Hippocampal formation (tissue), 2 donors: ENCODE measurements at regions not wholly inside any gene's neighbourhood (a gene's known extent, or its start where the extent isn't known, plus 50 kb on each side); places are given as distances from the start of the nearest gene placed in this dataset.

Experiments used
- DNase-seq, 2 donors: peaks; one replicate each; lab custom pipeline; 2025; lab: John Stamatoyannopoulos, UW

DNA sequence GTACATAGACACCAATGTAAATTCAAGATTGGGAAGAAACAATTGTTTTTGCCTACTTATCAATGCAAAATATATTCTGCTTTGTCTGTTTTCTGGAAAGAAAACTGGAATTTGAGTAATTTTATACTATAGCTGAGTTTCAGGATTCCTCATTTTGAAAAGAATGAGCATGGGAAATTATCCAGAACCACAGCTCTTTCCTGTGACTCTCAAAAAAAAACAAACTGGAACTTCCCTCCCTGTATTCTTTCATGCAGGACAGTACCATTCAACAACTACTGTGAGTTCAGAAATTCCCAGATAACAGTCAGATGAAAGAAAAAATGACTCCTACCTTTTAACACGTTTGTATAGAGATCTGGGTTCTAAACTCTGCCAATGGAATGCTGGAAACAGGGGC is 372.4 kb downstream of the TGFB2 start:
- no peak for DNase-seq

DNA sequence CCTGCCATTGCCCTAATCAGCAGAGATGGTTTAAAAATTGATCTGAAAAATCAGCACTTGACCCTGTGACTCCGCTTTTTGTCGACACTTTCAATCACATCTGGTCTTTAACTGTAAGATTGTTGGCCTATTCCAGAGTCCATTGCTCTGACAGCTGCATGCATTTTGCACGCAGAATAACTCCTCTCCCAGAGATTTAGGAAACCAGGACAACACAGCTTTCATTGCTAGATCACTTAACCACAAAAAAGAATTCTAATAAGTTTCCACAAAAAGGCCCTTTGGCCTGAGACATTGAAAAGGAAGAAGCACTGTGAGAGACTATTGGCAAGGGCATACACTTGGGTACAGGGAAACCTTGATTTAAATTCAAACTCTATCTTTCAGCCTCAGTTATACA is 373.1 kb downstream of the TGFB2 start:
- no peak for DNase-seq

DNA sequence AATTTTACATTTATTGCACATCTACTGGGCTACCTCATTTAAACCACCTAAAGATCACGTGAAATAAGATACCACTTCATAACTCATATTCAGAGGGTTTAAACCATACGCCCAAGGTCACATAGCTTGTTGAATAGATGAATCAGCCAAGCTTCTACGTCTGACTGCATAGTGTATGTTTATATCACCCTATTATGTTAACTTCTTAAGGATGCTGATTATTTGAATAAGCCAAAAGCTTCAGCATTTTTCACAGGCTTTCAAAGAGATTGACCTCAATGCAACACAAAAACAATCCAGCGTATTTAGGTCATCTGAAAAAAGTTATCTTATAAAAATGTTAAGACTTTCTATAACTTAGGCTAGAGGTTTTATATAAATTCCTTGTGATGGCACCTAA is 373.8 kb downstream of the TGFB2 start:
- no peak for DNase-seq

DNA sequence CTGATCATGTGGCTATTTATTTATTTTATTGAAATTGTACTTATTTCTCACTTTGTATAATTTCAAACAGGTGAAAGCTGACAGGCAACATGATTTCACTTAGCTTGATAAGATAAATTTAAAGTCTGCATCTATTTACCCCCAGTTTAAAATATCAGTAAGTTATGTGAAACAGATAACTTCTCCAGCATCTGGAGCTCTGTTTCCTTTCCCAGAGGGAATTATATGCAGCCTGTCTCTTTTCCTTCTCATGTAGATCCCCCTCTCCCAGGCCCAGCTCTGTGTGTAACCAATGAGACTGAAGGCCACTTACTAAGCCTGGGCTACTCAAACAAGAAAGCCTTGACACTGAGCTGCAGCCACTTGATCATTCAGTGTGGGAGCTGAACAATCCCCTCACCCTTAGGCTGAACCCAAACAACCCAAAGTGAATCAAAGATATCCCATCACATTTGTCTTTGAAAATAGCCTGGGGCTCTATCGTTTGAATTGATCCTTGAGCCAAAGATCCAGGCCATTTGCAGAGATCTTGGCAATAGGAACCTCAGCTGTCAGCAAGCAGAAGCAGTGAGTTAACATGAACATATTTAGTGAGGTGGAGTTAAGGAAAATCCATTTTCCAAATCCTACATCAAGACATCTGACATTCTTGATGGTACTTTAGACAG is 383.9 kb downstream of the TGFB2 start:
- DNase-seq, result no peak

DNA sequence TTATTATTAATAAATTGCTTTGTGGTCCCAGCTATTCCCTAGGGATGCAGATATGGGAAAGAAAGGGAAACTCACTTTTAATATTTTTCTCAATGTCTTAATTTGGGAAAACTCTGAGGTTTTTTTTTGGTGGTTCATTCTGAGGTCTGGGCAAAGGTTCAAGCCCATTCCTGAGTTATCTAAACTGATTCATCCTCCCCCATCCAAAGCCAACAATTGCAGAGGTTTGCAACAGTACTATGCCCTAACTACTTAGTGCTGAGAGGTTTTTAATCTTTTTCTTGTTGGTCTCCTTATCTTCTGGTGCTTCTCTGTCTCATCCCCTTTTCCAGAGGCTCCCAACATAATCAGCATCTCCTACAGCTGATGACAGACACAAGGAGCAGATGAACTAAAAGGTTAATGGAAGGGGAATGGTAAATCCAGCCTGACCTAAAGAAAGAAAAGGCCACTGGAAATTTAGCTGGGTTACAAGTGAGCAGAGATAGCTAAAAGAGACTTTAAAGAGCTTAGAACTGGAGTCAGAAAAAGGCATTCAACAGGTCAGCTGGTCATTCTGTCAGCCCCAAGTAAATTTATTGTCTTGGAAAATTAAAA is 390.4 kb downstream of the TGFB2 start:
- DNase-seq, result no peak

DNA sequence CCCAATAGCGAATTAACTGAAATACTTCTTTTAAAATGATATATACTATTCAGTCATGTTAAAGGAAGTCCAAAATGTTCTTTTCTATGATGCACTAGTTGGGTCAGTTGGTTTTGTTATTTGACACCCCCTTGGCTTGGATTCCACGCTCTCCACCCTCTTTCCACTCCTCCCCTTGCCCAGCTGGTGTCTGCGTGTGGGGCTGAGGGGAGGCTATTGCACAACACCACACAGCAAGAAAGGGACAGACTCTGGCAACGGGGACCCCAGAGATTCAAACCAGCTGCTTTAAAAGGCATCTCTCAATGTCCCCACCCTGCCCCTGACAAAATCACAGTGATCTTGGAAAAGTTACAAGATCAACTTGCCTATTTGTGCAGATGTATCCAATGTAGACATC is 394.3 kb downstream of the TGFB2 start:
- DNase-seq, result no peak

DNA sequence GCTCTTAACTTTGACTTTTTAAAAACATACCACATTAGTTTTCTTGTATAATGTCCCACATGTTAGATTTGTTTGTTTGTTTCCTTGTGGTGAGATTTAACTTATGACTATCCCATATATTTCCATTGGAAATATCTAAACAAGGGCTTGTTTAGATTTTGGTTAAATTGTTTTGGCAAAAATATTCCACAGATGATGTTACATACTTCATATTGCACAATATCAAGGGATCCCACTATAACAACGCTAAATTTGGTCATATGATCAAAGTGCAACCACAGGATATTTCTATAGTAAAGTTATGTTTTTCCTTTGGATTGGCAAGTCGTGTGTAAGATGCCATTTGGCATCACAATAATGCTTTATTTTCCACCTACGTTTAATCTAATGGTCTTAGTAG is 396.7 kb downstream of the TGFB2 start:
- DNase-seq, result no peak

DNA sequence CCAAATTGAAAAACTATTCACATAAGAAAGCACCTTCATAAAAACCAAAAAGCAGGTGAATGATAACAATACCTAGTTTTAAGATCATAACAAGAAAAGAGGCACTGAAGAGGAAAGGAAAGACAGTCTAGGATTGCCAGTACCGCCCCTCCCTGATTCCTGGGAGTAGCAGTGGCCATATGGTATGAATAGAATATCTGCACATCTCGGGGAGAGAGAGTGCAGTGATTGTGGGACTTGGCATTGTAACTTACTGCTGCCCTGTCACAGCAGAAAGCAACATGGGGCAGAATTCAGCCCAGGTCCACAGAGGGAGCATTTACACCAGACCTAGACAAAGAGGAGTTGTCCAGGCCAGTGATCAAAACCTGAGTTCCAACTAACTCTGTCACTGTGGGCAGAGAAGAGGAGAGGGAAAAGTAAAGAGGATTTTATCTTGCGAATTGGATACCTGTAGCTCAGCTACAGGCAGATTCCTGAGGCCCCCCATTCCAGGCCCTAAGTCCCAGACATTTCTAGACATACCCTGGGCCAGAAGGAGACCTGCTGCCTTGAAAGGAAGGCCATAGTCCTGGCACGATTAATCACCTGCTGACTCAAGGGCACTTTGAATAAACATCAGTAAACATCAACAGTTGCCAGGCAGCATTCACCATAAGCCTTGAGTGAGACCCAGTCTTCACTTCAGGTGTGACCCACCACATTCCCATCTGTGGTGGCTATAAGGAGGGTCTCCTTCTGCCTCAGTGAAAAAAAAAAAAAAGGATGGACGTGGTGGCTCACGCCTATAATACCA is 397.5 kb downstream of the TGFB2 start:
- no peak for DNase-seq

DNA sequence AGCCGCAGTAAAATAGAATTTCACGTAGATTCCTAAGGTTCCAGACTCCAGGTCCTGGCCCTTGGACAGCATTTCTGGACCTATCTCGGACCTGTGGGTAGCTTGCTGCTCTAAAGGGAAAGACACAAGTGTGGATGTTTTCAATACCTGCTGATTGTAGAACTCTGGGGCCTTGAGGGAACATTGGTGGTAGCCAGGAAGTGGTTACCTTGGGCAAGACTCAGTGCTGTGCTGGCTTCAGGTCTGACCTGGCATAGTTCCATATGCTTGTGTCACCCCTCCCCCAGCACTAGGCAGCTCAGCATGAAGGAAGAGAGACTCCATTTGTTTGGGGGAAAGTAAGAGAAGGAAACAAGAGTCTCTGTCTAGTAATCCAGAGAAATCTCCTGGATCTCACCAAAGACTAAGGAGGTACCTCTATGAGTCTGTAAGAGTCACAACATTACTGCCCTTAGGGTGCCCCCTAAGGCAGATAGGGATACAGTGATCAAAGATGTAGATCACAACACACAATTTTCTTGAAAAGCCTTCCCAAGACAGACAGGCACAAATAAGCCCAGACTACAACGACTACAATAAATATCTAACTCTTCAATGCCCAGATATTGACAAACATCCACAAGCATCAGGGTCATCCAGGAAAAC is 398.8 kb downstream of the TGFB2 start:
- DNase-seq, result no peak

DNA sequence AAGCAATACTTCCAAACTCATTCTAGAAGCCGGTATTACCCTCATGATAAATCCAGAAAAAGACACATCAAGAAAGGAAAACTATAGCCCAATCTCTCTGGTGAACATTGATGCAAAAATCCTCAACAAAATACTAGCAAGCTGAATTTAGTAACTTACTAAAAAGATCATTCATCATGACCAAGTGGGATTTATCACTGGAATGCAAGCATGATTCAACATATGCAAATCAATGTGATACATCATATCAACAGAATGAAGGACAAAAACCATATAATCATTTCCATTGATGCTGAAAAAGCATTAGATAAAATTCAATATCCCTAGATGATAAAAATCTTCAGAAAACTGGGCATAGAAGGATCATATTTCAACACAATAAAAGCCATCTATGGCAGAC is 402.9 kb downstream of the TGFB2 start:
- no peak for DNase-seq

DNA sequence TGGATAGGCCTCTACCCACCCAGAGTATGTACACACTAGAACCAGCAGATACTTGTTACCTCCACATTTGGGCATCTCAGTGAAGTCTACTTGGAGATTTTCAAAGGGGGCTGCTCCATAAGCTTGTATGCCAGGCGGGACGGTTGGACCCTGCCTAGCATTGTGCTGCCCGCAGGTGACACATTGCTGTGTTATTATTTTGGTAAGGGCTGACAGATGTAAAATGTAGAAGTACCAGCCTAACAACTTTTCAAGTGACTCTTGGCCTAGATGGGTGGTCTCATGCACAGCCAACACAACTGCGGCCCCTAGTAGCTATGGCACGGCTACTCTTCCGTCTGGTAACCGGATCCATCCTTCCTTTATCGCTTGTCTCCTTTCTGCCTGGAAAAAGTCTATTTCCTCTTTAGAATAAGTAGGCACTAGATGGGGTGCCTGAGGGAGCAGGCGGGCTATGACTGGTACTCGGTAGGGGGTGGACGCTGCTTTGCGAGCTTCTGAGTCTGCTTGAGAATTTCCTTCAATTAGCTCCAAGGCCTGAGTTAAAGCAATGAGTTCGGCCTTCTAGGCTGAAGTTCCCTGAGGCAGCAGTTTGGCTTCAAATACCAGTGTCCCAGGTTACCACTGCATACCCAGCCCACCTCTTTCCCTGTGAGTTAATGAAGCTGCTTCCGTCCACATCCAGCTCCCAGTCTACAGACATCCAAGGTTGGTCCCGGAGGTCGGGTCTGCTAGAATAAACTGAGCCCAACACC is 405.3 kb downstream of the TGFB2 start:
- DNase-seq, result no peak

DNA sequence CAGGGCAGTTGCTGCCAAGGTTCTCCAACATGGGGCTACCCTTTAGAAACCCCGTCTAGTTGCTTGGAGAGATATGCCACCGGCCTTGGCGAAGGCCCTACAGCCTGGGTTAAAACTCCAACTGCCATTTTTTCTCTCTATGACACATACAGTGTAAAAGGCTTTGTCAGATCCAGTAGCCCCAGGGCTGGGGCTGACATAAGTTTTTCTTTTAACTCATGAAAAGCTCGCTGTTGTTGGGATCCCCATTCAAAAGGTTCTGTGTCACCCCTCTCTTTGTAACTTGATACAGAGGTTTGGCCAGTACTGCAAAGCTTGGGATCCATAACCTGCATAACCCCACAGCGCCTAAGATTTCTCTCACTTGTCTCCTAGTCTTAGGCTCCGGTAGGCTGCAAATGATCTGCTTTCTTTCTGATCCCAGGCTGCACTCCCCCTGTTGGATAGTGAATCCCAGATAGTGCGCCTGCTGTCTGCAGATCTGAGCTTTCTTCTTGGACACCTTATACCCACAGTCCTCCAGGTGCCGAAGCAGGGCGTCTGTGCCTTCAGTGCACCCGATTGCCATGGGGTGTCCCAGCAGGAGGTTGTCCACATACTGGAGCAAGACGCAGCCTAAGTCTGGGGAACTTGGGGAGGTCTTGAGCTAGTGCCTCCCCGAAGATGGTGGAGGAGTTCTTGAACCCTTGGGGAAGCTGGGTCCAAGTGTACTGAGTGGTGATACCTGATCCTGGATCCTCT is 406.2 kb downstream of the TGFB2 start:
- DNase-seq, result no peak

DNA sequence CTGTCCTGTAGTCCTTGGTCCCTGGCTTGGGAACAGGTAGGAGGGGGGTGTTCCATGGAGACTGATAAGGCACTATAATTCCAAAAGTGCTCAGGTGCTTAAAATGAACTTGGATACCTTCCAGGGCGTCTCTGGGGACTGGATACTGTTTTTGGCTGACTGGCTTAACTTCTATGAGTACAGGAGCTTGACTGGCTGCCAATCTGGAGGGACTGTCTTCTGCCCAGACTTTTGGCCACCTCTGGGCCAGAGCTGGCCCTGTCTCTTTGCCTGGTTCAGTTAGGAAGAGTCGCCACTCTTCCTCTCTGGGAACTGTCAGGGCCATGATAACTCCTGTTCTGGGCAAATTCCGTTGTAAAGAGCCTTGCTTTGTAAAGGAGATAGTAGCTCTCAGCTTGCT is 407.0 kb downstream of the TGFB2 start:
- DNase-seq, result no peak

DNA sequence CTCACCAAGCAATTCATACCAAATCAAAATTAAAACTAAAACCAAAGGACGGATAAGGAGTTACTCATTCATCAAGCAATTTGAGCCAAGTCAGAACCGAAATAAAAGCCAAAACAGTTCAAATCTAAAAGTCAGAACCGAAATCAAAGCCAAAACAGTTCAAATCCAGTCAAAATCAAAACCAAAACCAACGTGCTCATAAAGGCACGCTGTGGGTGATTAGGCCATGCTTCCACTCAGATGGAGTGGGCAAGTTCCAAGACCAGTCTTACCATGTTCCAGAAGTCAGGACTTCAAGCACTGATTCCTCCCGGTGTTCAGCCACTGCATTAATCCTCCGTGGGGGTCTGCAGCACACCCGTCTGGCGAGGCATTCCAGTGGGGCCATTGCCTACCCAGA is 409.3 kb downstream of the TGFB2 start:
- DNase-seq, result no peak

DNA sequence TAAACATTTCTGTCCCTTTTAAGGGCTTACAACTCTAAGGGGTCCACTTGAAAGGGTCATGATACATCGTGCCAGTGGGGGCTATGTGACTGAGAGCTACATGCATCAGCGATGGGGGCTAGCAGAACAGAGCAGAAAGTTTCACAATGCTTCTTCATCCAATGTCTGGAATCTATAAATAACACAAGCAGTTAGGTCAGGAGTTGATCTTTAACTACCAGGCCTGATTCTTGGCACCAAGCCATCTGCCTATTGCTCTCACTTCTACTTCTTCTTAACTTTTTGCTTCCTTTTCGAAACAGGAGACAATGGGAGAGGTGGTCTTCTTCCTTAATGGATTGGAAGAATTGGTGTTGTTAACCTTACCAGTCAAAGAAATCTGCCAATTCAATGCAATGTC is 410.0 kb downstream of the TGFB2 start:
- DNase-seq, result no peak

DNA sequence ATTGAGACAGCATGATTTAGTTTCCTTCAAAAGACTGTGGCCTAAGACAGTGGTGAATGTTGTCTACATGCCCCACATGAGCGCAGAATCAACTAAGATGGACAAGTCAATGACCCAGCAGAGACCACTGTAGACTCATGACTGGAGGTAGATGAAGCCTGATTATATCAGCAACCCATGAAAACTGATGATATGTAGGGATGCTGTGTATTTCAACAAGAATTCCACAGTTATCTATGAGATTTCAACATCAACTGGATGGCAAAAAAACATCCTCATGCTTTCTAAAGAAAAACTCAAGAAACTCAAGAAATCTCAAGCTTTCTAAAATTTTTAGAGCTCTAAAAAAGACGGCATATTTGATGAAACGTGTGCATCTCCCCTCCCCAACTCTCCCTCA is 413.9 kb upstream of the LYPLAL1 start:
- no peak for DNase-seq

DNA sequence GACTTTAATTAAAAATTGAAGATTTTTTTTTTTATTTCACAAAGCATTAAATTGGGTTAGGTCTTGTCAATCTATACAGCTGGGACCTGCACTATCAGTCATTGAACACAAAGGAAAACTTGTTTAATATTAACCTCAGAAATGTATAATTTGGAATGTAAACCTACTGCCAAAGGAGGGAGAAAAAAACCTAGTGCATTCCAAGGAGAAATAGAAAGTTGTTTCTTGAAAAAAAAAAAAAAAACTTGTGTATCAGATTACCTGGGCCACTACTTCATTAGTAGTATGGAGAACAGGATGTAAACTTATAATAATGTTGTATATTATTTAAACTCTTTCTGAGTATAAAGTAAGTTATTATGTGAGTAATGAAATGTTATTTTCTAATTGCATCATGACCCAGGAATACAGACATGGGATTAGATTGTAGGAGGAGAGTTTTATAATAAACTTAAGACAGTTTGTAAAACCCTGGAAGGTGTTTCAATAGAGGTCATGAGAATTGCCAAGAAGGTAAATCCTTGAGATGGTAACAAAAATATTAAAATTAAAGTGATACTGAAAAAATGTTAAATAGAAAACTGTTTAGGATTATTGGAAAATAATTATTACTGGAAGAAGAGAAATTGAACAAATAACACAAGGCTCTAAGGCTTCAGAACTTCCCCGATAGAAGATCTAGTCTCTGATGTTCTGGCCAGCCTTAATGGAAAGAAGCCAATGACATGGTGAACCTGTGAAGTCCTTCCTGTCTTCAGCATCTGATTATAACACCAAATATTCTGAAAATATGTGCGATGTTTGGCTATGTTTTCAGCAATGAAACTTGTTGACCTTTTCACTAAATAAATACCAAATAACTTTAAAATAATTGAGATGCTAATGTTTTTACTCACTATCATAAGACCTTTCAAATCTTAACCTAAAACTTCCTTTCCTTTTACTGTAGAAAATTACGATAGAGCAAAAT is 412.8 kb upstream of the LYPLAL1 start:
- DNase-seq, result no peak

DNA sequence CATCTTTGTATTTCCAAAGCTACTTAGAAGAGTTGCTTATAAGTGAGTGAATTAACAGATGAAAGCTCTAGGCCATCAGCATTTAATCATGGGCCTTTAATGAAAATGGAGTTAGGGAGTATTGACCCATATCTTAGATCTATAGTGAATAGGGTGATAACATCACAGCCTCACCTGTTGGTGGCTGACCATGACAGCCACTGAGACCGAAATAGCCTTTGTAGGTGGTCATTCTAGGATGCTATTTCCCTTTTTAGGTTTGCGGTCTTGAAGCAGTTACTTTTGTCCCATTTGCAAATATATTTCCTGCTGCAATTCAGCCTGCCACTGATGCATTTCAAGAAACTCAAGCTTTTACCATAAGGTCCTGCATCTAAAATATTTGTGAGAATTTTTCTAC is 410.1 kb upstream of the LYPLAL1 start:
- no peak for DNase-seq

DNA sequence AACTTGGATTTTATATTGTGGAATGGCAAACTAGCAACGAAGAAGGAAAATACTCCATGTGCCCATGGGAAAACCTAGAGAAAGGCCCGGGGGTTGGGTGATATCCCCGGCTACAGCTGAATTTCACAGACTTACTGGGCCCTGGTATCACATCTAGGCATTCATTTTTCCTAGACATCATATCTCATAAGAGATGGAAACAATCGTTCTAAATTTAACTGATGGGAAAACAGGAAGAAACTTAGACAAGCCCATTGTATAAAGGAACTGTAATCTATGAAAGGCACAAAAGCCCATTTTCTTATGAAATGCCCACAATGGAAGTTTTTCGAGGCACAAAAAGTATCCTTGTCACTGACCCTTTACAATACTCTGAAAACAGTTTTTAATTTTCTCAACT is 407.9 kb upstream of the LYPLAL1 start:
- DNase-seq, result no peak

DNA sequence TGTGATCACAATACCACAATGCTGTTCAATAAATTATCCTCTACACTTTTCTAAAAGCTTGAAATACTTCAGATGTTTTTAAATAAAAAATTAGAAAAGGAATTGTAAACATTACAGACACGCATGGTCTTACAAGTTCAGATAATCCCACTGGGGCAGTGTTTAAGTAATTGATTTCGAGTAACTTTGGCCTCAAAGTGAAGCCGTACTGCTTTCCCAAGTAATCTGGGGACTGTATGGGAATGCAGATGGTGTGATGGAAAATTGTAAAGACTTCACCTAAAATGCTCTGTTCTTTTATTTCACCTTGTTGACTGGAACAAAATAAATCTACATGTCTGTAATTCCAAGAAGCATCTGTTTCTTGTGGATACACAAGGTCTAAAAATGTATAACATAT is 401.7 kb upstream of the LYPLAL1 start:
- DNase-seq, result no peak
